WTC11 (cell line): ENCODE measurements at regions not wholly inside any gene's neighbourhood (a gene's known extent, or its start where the extent isn't known, plus 50 kb on each side); places are given as distances from the start of the nearest gene placed in this dataset.

ENCODE experiments used
- CBFB ChIP-seq: sonication (generic); formaldehyde crosslinking; IDR thresholded peaks from 2 replicates; pipeline ENCODE4 v1.8.1; 2022; ENCODE audit warnings: mild to moderate bottlenecking, low read depth, missing genetic modification reagents
- TF ChIP-seq, protein P1 (sequence below): sonication (generic); formaldehyde crosslinking; IDR thresholded peaks from 2 replicates; pipeline ENCODE4 v1.8.0; 2022; ENCODE audit warnings: mild to moderate bottlenecking, missing genetic modification reagents
- TF ChIP-seq, protein P2 (sequence below): fragments of 200-600 bp; IDR thresholded peaks from 2 replicates; pipeline ENCODE4 v1.8.0; 2022; ENCODE audit warnings: antibody characterized with exemption
- TF ChIP-seq, protein P3 (sequence below): fragments of 250-450 bp; sonication (Bioruptor Pico); IDR thresholded peaks from 2 replicates; pipeline ENCODE4 v1.9.0; 2021; ENCODE audit warnings: mild to moderate bottlenecking

DNA sequence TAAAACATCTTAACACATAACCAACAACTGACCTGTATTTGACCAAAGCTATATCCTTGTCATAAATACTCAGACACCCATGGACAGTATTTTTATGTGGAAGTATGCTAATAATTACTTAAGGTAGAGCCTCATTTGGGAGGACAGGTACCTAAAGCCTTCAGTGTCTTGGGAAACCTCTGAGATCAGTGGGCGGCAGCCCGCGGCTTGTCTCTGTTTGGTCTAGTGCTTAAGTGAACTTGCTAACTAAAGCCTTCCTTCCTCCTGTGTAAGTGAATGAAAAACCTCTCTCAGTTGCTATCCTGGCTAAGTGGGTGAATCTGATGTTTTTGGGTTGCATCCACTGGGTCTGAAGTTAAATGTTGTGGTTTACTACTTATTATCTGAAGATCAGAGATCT is 144.5 kb upstream of the AGR3 start:
- no peak for TF ChIP-seq CBFB (CRISPR knock-in tag)
- TF ChIP-seq, protein P1, sequence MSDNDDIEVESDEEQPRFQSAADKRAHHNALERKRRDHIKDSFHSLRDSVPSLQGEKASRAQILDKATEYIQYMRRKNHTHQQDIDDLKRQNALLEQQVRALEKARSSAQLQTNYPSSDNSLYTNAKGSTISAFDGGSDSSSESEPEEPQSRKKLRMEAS (CRISPR knock-in tag): no peak
- TF ChIP-seq, protein P2, sequence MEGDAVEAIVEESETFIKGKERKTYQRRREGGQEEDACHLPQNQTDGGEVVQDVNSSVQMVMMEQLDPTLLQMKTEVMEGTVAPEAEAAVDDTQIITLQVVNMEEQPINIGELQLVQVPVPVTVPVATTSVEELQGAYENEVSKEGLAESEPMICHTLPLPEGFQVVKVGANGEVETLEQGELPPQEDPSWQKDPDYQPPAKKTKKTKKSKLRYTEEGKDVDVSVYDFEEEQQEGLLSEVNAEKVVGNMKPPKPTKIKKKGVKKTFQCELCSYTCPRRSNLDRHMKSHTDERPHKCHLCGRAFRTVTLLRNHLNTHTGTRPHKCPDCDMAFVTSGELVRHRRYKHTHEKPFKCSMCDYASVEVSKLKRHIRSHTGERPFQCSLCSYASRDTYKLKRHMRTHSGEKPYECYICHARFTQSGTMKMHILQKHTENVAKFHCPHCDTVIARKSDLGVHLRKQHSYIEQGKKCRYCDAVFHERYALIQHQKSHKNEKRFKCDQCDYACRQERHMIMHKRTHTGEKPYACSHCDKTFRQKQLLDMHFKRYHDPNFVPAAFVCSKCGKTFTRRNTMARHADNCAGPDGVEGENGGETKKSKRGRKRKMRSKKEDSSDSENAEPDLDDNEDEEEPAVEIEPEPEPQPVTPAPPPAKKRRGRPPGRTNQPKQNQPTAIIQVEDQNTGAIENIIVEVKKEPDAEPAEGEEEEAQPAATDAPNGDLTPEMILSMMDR: no peak
- TF ChIP-seq, protein P3, sequence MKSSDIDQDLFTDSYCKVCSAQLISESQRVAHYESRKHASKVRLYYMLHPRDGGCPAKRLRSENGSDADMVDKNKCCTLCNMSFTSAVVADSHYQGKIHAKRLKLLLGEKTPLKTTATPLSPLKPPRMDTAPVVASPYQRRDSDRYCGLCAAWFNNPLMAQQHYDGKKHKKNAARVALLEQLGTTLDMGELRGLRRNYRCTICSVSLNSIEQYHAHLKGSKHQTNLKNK: no peak
